Peyer's patch (tissue), 4 donors: ENCODE measurements at regions not wholly inside any gene's neighbourhood (a gene's known extent, or its start where the extent isn't known, plus 50 kb on each side); places are given as distances from the start of the nearest gene placed in this dataset.
"Not testable (repeated sequence)": the region's sequence is repeated elsewhere in the genome, so short reads cannot be mapped to it uniquely, and the experiment has no call there.

Experiments used
- POLR2A ChIP-seq, 2 donors: fragments of 450-650 bp; IDR thresholded peaks; one replicate each; pipeline ENCODE4 v1.5.1; 2017; ENCODE audit warnings: antibody characterized with exemption in 2 of 2, mild to moderate bottlenecking in 2 of 2, moderate library complexity in 2 of 2
- TF ChIP-seq, protein P1 (sequence below), 6 experiments: fragments of 450-650 bp in 4 of 6; fragments of 200-600 bp in 2 of 6; sonication (generic) in 1 of 6; IDR thresholded peaks; one replicate each; pipeline ENCODE4 v1.5.1; 2017 to 2019; ENCODE audit warnings: antibody characterized with exemption in 6 of 6, mild to moderate bottlenecking in 3 of 6, moderate library complexity in 1 of 6

DNA sequence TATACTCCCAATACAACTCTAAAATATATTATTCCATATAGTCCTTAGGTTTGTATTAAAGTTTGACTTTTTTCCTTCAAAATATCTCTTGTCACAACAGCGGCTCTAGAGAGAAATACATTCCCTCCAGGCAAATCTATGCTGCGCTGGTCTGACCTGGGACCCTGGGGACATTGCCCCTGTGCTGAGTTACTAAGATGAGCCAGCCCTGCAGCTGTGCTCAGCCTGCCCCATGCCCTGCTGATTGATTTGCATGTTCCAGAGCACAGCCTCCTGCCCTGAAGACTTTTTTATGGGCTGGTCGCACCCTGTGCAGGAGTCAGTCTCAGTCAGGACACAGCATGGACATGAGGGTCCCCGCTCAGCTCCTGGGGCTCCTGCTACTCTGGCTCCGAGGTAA is 1170.7 kb downstream of the RPIA start:
- TF ChIP-seq, protein P1, sequence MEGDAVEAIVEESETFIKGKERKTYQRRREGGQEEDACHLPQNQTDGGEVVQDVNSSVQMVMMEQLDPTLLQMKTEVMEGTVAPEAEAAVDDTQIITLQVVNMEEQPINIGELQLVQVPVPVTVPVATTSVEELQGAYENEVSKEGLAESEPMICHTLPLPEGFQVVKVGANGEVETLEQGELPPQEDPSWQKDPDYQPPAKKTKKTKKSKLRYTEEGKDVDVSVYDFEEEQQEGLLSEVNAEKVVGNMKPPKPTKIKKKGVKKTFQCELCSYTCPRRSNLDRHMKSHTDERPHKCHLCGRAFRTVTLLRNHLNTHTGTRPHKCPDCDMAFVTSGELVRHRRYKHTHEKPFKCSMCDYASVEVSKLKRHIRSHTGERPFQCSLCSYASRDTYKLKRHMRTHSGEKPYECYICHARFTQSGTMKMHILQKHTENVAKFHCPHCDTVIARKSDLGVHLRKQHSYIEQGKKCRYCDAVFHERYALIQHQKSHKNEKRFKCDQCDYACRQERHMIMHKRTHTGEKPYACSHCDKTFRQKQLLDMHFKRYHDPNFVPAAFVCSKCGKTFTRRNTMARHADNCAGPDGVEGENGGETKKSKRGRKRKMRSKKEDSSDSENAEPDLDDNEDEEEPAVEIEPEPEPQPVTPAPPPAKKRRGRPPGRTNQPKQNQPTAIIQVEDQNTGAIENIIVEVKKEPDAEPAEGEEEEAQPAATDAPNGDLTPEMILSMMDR (IDR thresholded peaks at IDR 0.05), result not testable (repeated sequence)
- not testable (repeated sequence) for TF ChIP-seq POLR2A (IDR thresholded peaks at IDR 0.05)
